ENCODE measurements at regions not wholly inside any gene's neighbourhood (a gene's known extent, or its start where the extent isn't known, plus 50 kb on each side); places are given as distances from the start of the nearest gene placed in this dataset.

- DNase-seq: no peak
- peaks cover 16% of the 10 kb centered on the region for H3K4me1 Mint-ChIP-seq
- no peaks in the 10 kb centered on the region for H3K36me3 Mint-ChIP-seq (ENCODE audit: low read depth)
- CTCF ChIA-PET: interaction anchor here (0.9 to 1.3 kb wide), 2 partner anchors 10 to 18 kb away, joined by 3 read pairs; no protein-coding TSS in a partner anchor
- POLR2A ChIA-PET: no interaction called here
- no peak overlapping the region for H3K27ac Mint-ChIP-seq
- H3K27me3 Mint-ChIP-seq: peaks cover 9% of the 10 kb centered on the region
- no peak overlapping the region for H3K4me3 Mint-ChIP-seq
- no peaks in the 10 kb centered on the region for H3K9me3 Mint-ChIP-seq
Measured at GRCh38 chr15:81074773-81075172, 59.3 kb upstream of the CFAP161 start.

- H3K4me1 Mint-ChIP-seq: peaks cover 16% of the 10 kb centered on the region
- no peak for DNase-seq
- no peak overlapping the region for H3K27ac Mint-ChIP-seq
- H3K27me3 Mint-ChIP-seq: peaks cover 9% of the 10 kb centered on the region
- no peak overlapping the region for H3K4me3 Mint-ChIP-seq
- POLR2A ChIA-PET: no interaction called here
- no peaks in the 10 kb centered on the region for H3K36me3 Mint-ChIP-seq (ENCODE audit: low read depth)
- H3K9me3 Mint-ChIP-seq: no peaks in the 10 kb centered on the region
- CTCF ChIA-PET: no interaction called here
Measured at GRCh38 chr15:81075272-81075671, 58.8 kb upstream of the CFAP161 start.

GRCh38 chr15:81080996-81081395 lies 53.1 kb upstream of the CFAP161 start:
- Mint-ChIP-seq H3K9me3 (no peaks in the 10 kb centered on the region), H3K4me3 (no peak overlapping the region), H3K36me3 (ENCODE audit: low read depth) (no peaks in the 10 kb centered on the region), H3K27ac (no peak overlapping the region), H3K27me3 (peaks cover 4% of the 10 kb centered on the region), H3K4me1 (peaks cover 2% of the 10 kb centered on the region)
- DNase-seq: no peak
- ChIA-PET POLR2A (no interaction called here), CTCF (interaction anchor here (0.6 kb wide), 1 partner anchor 23 kb away, joined by 3 read pairs; no protein-coding TSS in a partner anchor)

GRCh38 chr15:81083201-81083600 lies 50.9 kb upstream of the CFAP161 start:
- Mint-ChIP-seq H3K36me3 (ENCODE audit: low read depth) (no peaks in the 10 kb centered on the region), H3K27me3 (peaks cover 3% of the 10 kb centered on the region), H3K9me3 (no peaks in the 10 kb centered on the region), H3K27ac (no peak overlapping the region), H3K4me1 (peaks cover 3% of the 10 kb centered on the region), H3K4me3 (no peak overlapping the region)
- POLR2A ChIA-PET: no interaction called here
- CTCF ChIA-PET: interaction anchor here (1.3 to 2.1 kb wide), 2 partner anchors 23 to 71 kb away, joined by 3 to 8 read pairs; no protein-coding TSS in a partner anchor
- no peak for DNase-seq

All from activated CD4-positive, alpha-beta T cell treated with anti-CD3 and anti-CD28 coated beads, Interleukin-2, amount 10 ng/mL, durations not matched to agents 7 days and 5 days (primary cell).